ENCODE measurements at regions not wholly inside any gene's neighbourhood (a gene's known extent, or its start where the extent isn't known, plus 50 kb on each side); places are given as distances from the start of the nearest gene placed in this dataset.
"Not testable (repeated sequence)": the region's sequence is repeated elsewhere in the genome, so short reads cannot be mapped to it uniquely, and the experiment has no call there.

GRCh38 chr2:215644233-215644897 is 208.5 kb upstream of the FN1 start:
- DNase-seq, result no peak

GRCh38 chr2:215638687-215639086 is 202.8 kb upstream of the FN1 start:
- no peak for DNase-seq

- no peak for DNase-seq
Observed at GRCh38 chr2:215637651-215638050, 201.8 kb upstream of the FN1 start.

- no peak for DNase-seq
Observed at GRCh38 chr2:215636816-215637215, 200.9 kb upstream of the FN1 start.

- no peak for DNase-seq
Observed at GRCh38 chr2:215635788-215636139, 199.9 kb upstream of the FN1 start.

- no peak for DNase-seq
Observed at GRCh38 chr2:215635071-215635787, 199.4 kb upstream of the FN1 start.

- DNase-seq, result no peak
Observed at GRCh38 chr2:215633360-215633759, 197.5 kb upstream of the FN1 start.

GRCh38 chr2:215631696-215632095 is 195.8 kb upstream of the FN1 start:
- no peak for DNase-seq

- DNase-seq, result not testable (repeated sequence)
Observed at GRCh38 chr2:215630796-215631195, 194.9 kb upstream of the FN1 start.

GRCh38 chr2:215627771-215628170 is 191.9 kb upstream of the FN1 start:
- DNase-seq, result no peak

GRCh38 chr2:215626812-215627281 is 191.0 kb upstream of the FN1 start:
- no peak for DNase-seq

- no peak for DNase-seq
Observed at GRCh38 chr2:215626063-215626462, 190.2 kb upstream of the FN1 start.

- no peak for DNase-seq
Observed at GRCh38 chr2:215625207-215625606, 189.3 kb upstream of the FN1 start.

GRCh38 chr2:215624423-215624829 is 188.6 kb upstream of the FN1 start:
- no peak for DNase-seq

- DNase-seq, result no peak
Observed at GRCh38 chr2:215622837-215623236, 187.0 kb upstream of the FN1 start.

- DNase-seq, result no peak
Observed at GRCh38 chr2:215621381-215621780, 185.5 kb upstream of the FN1 start.

- no peak for DNase-seq
Observed at GRCh38 chr2:215620528-215620927, 184.7 kb upstream of the FN1 start.

- DNase-seq, result no peak
Observed at GRCh38 chr2:215619989-215620388, 184.1 kb upstream of the FN1 start.

- DNase-seq, result no peak
Observed at GRCh38 chr2:215619022-215619958, 183.4 kb upstream of the FN1 start.

- DNase-seq, result no peak
Observed at GRCh38 chr2:215618145-215618544, 182.3 kb upstream of the FN1 start.

- DNase-seq, result no peak
Observed at GRCh38 chr2:215617060-215617824, 181.4 kb upstream of the FN1 start.

GRCh38 chr2:215615803-215616174 is 179.9 kb upstream of the FN1 start:
- no peak for DNase-seq
